OCI-LY7 (cell line): ENCODE measurements at regions not wholly inside any gene's neighbourhood (a gene's known extent, or its start where the extent isn't known, plus 50 kb on each side); places are given as distances from the start of the nearest gene placed in this dataset.
"Not testable (repeated sequence)": the region's sequence is repeated elsewhere in the genome, so short reads cannot be mapped to it uniquely, and the experiment has no call there.

Experiments
- EZH2phosphoT487 ChIP-seq: fragments of 200-600 bp; sonication (generic); IDR thresholded peaks from 2 replicates; pipeline ENCODE4 v1.6.1; 2018; ENCODE audit warnings: low read depth, borderline replicate concordance, mild to moderate bottlenecking, mixed run types, antibody characterized with exemption, low read length, moderate library complexity, mixed read lengths
- TF ChIP-seq, protein P1 (sequence below): fragments of 200-600 bp; sonication (generic); conservative IDR thresholded peaks from 2 replicates; pipeline ENCODE4 v1.5.1; 2014; ENCODE audit warnings: mild to moderate bottlenecking, antibody characterized with exemption, low read length, moderate library complexity, mixed read lengths

DNA sequence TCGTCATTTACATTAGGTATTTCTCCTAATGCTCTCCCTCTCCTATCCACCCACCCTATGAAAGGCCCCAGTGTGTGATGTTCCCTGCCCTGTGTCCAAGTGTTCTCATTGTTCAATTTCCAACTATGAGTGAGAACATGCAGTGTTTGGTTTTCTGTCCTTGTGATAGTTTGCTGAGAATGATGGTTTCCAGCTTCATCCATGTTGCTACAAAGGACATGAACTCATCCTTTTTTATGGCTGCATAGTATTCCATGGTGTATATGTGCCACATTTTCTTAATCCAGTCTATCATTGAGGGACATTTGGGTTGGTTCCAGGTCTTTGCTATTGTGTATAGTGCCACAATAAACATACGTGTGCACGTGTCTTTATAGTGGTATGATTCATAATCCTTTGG is 61.6 kb upstream of the HEPH start:
- TF ChIP-seq, protein P1, sequence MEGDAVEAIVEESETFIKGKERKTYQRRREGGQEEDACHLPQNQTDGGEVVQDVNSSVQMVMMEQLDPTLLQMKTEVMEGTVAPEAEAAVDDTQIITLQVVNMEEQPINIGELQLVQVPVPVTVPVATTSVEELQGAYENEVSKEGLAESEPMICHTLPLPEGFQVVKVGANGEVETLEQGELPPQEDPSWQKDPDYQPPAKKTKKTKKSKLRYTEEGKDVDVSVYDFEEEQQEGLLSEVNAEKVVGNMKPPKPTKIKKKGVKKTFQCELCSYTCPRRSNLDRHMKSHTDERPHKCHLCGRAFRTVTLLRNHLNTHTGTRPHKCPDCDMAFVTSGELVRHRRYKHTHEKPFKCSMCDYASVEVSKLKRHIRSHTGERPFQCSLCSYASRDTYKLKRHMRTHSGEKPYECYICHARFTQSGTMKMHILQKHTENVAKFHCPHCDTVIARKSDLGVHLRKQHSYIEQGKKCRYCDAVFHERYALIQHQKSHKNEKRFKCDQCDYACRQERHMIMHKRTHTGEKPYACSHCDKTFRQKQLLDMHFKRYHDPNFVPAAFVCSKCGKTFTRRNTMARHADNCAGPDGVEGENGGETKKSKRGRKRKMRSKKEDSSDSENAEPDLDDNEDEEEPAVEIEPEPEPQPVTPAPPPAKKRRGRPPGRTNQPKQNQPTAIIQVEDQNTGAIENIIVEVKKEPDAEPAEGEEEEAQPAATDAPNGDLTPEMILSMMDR: not testable (repeated sequence)
- TF ChIP-seq EZH2phosphoT487: not testable (repeated sequence)
